ENCODE measurements at regions not wholly inside any gene's neighbourhood (a gene's known extent, or its start where the extent isn't known, plus 50 kb on each side); places are given as distances from the start of the nearest gene placed in this dataset.
"Not testable (repeated sequence)": the region's sequence is repeated elsewhere in the genome, so short reads cannot be mapped to it uniquely, and the experiment has no call there.

DNA sequence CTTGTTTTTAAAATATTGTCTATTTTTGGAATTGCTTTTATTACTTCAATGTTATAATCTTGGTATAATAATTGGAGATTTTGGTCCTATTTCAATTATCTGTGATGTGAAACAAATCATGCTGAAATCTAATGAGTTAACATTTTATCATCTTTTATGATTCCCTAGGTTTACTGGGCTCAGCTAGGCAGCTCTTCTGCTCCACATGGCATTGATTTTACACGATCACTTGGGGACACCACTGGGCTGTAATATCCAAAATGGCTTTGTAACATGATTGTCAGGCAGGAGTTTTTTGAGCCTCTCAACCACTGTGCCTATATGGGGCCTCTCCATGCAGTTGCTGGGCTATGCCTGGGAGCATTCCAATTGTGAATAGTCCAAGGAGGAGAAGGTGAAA is 163.3 kb downstream of the PYDC2 start:
- Mint-ChIP-seq H3K36me3 (no peaks in the 10 kb centered on the region), H3K27me3 (peaks cover 18% of the 10 kb centered on the region), H3K4me1 (no peaks in the 10 kb centered on the region), H3K27ac (no peak overlapping the region), H3K9me3 (peaks cover 2% of the 10 kb centered on the region), H3K4me3 (no peak overlapping the region)
- no peak for ATAC-seq

DNA sequence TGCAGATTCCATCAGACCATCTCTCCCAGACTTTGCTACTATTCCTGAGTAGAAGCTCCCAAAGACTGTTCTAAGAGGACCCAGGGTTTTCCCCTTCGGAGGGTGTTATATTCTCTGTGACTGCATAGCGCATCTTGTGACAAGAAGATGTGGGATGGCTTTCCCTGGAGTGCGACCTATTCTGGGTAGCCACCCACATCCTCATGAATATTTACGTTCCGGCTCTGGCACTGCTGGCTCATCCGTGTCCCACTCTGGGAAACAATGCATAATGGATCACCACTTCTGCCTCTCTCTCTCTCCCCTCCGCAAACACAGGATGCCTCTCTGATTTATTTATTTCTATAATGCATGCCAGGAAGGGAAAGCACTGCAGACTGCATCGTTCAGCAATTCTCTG is 166.1 kb downstream of the PYDC2 start:
- H3K4me3 Mint-ChIP-seq, result no peak overlapping the region
- H3K9me3 Mint-ChIP-seq, result peaks cover 2% of the 10 kb centered on the region
- H3K27me3 Mint-ChIP-seq, result peaks cover 18% of the 10 kb centered on the region
- H3K36me3 Mint-ChIP-seq, result no peaks in the 10 kb centered on the region
- ATAC-seq, result no peak
- no peak overlapping the region for H3K27ac Mint-ChIP-seq
- H3K4me1 Mint-ChIP-seq, result no peaks in the 10 kb centered on the region

DNA sequence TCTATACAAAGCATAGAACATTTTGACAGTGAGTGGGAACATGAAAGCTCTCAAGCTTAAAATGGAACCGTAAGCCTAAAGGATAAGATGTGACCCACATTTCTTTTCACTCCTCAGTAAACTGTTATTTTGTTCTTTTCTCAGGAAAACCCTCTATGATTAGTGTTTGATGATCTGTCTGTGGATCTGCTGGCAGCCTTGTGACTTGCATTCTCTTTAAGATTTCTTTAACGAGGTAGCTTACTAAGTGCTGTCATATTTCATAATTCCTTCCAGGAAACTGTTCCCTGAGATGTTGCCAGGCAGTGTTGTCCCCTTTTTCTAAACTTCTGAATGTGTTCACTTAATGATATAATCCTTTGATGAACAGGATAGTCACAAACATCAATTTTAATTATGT is 167.6 kb downstream of the PYDC2 start:
- Mint-ChIP-seq H3K9me3 (peaks cover under 1% of the 10 kb centered on the region), H3K36me3 (no peaks in the 10 kb centered on the region), H3K4me1 (no peaks in the 10 kb centered on the region), H3K27me3 (peaks cover 18% of the 10 kb centered on the region), H3K27ac (no peak overlapping the region), H3K4me3 (no peak overlapping the region)
- no peak for ATAC-seq

GRCh38 chr3:191631496-191631895 is 170.5 kb downstream of the PYDC2 start:
- no peaks in the 10 kb centered on the region for H3K4me1 Mint-ChIP-seq
- no peak for ATAC-seq
- no peaks in the 10 kb centered on the region for H3K36me3 Mint-ChIP-seq
- no peak overlapping the region for H3K27ac Mint-ChIP-seq
- no peaks in the 10 kb centered on the region for H3K9me3 Mint-ChIP-seq
- no peak overlapping the region for H3K4me3 Mint-ChIP-seq
- H3K27me3 Mint-ChIP-seq, result peaks cover 12% of the 10 kb centered on the region

GRCh38 chr3:191634902-191635301 is 173.9 kb downstream of the PYDC2 start:
- peaks cover 2% of the 10 kb centered on the region for H3K9me3 Mint-ChIP-seq
- H3K27ac Mint-ChIP-seq, result no peak overlapping the region
- no peaks in the 10 kb centered on the region for H3K36me3 Mint-ChIP-seq
- ATAC-seq, result no peak
- H3K4me1 Mint-ChIP-seq, result no peaks in the 10 kb centered on the region
- H3K27me3 Mint-ChIP-seq, result peaks cover 8% of the 10 kb centered on the region
- no peak overlapping the region for H3K4me3 Mint-ChIP-seq

DNA sequence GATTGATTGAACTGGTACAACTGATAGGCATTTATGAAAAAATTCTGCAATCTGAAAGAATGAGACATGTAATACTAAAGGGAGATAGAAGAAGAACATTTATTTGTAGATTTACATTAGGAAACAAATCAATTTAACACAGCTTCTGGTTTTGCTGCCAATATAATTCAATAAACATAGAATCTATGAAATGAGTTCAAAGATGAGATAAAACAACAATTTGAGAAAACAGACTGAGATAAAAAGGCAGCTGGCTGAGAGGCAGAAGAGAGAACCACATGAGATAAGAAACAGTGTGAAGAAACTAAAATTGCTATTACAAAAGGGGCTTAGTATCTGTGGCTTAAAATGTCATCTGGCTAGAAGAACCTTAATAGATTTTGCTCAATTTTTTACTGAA is 176.6 kb downstream of the PYDC2 start:
- peaks cover 2% of the 10 kb centered on the region for H3K9me3 Mint-ChIP-seq
- no peaks in the 10 kb centered on the region for H3K36me3 Mint-ChIP-seq
- H3K4me3 Mint-ChIP-seq, result no peak overlapping the region
- no peak overlapping the region for H3K27ac Mint-ChIP-seq
- no peak for ATAC-seq
- peaks cover 16% of the 10 kb centered on the region for H3K27me3 Mint-ChIP-seq
- no peaks in the 10 kb centered on the region for H3K4me1 Mint-ChIP-seq

DNA sequence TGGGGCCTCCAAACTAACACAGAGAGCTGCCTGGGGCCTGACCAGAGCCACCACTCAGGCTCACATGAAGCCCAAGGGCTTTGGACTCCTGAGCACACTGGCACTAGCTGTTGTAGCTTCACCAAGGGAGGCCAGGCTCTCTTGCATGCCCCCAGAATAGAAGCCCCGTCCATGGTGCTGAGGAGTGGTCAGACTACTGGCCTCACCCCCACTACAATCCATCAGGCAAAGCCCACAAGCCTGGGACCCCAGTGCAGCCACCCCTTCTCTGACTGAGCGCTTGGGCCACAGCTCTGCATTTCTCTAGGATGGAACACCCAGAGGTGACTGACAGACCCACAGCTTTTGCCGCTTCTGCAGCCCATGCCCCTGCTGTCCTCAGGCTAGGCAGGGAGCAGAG is 180.8 kb downstream of the PYDC2 start:
- no peak overlapping the region for H3K27ac Mint-ChIP-seq
- H3K27me3 Mint-ChIP-seq, result peaks cover 16% of the 10 kb centered on the region
- H3K4me3 Mint-ChIP-seq, result no peak overlapping the region
- peaks cover 7% of the 10 kb centered on the region for H3K9me3 Mint-ChIP-seq
- H3K4me1 Mint-ChIP-seq, result no peaks in the 10 kb centered on the region
- ATAC-seq, result no peak
- H3K36me3 Mint-ChIP-seq, result no peaks in the 10 kb centered on the region

GRCh38 chr3:191644291-191644690 is 183.3 kb downstream of the PYDC2 start:
- Mint-ChIP-seq H3K27me3 (peaks cover 14% of the 10 kb centered on the region), H3K27ac (no peak overlapping the region), H3K4me1 (no peaks in the 10 kb centered on the region), H3K36me3 (no peaks in the 10 kb centered on the region), H3K4me3 (no peak overlapping the region), H3K9me3 (peaks cover 5% of the 10 kb centered on the region)
- ATAC-seq, result no peak

- Mint-ChIP-seq H3K4me1 (no peaks in the 10 kb centered on the region), H3K9me3 (peaks cover 5% of the 10 kb centered on the region), H3K4me3 (no peak overlapping the region), H3K27ac (no peak overlapping the region), H3K36me3 (peaks cover 3% of the 10 kb centered on the region), H3K27me3 (peaks cover 3% of the 10 kb centered on the region)
- no peak for ATAC-seq
These were observed 185.3 kb downstream of the PYDC2 start for GRCh38 chr3:191646242-191646641.

DNA sequence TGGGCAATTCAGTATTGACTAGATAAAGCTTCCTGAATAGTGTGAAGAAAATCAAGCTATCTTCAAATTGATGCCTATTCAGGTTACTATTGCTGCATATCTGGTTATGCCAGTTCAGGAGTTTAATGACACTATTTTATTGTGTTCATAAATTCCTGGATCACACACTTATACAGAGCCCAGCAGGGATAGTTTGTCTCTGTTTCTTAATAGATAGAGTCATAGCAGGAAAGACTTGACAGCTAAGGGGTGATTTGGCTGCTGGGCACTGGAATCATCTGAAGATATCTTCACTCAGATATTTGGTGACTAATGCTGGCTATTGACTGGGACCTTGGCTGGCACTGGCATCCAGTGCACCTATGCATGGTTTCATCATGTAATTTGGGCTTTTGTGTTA is 187.8 kb downstream of the PYDC2 start:
- peaks cover 8% of the 10 kb centered on the region for H3K36me3 Mint-ChIP-seq
- H3K4me1 Mint-ChIP-seq, result no peaks in the 10 kb centered on the region
- H3K9me3 Mint-ChIP-seq, result peaks cover 9% of the 10 kb centered on the region
- ATAC-seq, result no peak
- H3K4me3 Mint-ChIP-seq, result no peak overlapping the region
- peaks cover 8% of the 10 kb centered on the region for H3K27me3 Mint-ChIP-seq
- no peak overlapping the region for H3K27ac Mint-ChIP-seq

- Mint-ChIP-seq H3K4me3 (no peak overlapping the region), H3K9me3 (peaks cover 9% of the 10 kb centered on the region), H3K27me3 (peaks cover 8% of the 10 kb centered on the region), H3K27ac (no peak overlapping the region), H3K36me3 (peaks cover 8% of the 10 kb centered on the region), H3K4me1 (no peaks in the 10 kb centered on the region)
- ATAC-seq, result no peak
These were observed 188.7 kb downstream of the PYDC2 start for GRCh38 chr3:191649626-191650025.

- ATAC-seq, H3K4me1 Mint-ChIP-seq, H3K4me3 Mint-ChIP-seq, H3K27ac Mint-ChIP-seq, H3K36me3 Mint-ChIP-seq, H3K9me3 Mint-ChIP-seq, H3K27me3 Mint-ChIP-seq: not testable (repeated sequence)
These were observed 197.9 kb downstream of the PYDC2 start for GRCh38 chr3:191658781-191659419.

- not testable (repeated sequence) for H3K9me3 Mint-ChIP-seq, H3K27ac Mint-ChIP-seq, H3K36me3 Mint-ChIP-seq, H3K4me1 Mint-ChIP-seq, ATAC-seq, H3K27me3 Mint-ChIP-seq, H3K4me3 Mint-ChIP-seq
These were observed 201.2 kb downstream of the PYDC2 start for GRCh38 chr3:191662150-191662549.

DNA sequence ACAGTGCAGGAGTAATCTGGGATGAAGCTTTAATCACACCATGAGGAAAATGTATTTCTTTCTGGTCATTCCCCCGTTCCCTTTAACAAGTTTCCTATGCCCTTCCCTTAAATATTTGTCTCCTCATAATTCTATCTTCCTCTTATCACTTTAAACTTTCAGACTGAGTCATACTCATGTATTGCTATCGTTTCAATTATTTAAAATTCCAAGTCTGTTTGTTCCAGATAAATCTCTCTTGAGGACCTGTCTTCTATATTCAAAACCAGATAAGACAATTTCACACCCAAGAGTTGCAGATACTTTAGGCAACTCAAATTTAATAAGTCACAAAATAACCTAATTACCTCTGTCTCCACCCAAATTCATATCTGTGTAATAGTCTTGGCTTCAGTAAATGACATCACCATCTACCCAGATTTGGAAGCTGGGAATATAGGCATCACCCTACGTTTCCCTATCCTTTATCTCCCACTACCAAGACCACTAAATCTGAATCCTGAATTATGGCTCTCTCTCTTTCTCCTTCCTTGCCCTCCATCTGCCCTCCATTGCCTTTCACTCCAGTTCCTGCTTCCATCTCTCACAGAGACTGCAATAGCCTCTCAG is 220.1 kb downstream of the PYDC2 start:
- Mint-ChIP-seq H3K36me3 (no peaks in the 10 kb centered on the region), H3K27me3 (no peaks in the 10 kb centered on the region)
- no peak for ATAC-seq

DNA sequence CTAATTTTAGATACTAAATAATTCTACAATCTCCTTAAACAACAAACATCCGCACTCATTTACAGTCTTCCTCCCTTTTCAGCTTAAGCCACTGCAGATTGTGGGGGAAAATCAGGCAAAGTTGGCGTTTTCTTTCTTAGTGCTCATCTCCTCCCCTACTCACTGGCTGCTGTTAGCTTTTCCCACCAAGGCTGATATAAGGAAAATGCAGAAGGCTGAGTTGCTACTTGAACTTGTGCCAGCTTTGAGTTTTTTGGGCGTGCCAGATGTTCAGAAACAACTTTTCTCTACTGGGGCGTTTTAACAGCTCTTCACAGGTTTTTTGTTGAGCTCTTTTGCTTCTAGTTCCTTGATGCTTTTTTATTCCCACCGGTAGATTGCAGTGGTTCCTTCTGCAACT is 222.0 kb downstream of the PYDC2 start:
- no peak overlapping the region for H3K4me3 Mint-ChIP-seq
- no peaks in the 10 kb centered on the region for H3K9me3 Mint-ChIP-seq
- no peak overlapping the region for H3K27ac Mint-ChIP-seq
- H3K36me3 Mint-ChIP-seq, result no peaks in the 10 kb centered on the region
- no peaks in the 10 kb centered on the region for H3K4me1 Mint-ChIP-seq
- no peak for ATAC-seq
- no peaks in the 10 kb centered on the region for H3K27me3 Mint-ChIP-seq

More for the DNA sequence above, 220.1 kb downstream of the PYDC2 start:
- Mint-ChIP-seq H3K4me1 (no peaks in the 10 kb centered on the region), H3K27ac (no peak overlapping the region), H3K4me3 (no peak overlapping the region), H3K9me3 (no peaks in the 10 kb centered on the region)

GRCh38 chr3:191686626-191687025 is 225.7 kb downstream of the PYDC2 start:
- Mint-ChIP-seq H3K4me1 (no peaks in the 10 kb centered on the region), H3K4me3 (no peak overlapping the region), H3K9me3 (no peaks in the 10 kb centered on the region), H3K27me3 (peaks cover 9% of the 10 kb centered on the region), H3K36me3 (no peaks in the 10 kb centered on the region), H3K27ac (no peak overlapping the region)
- no peak for ATAC-seq
